Erythroblast (primary cell): ENCODE measurements at regions not wholly inside any gene's neighbourhood (a gene's known extent, or its start where the extent isn't known, plus 50 kb on each side); places are given as distances from the start of the nearest gene placed in this dataset.

ENCODE experiments used
- GATA1 ChIP-seq: IDR thresholded peaks from 2 replicates; pipeline ENCODE4 v1.6.1; 2011; ENCODE audit warnings: low read depth, mild to moderate bottlenecking, control low read depth, low read length, moderate library complexity
- POLR2A ChIP-seq: IDR thresholded peaks from 2 replicates; pipeline ENCODE4 v1.6.1; 2011; ENCODE audit warnings: mild to moderate bottlenecking, low read length

DNA sequence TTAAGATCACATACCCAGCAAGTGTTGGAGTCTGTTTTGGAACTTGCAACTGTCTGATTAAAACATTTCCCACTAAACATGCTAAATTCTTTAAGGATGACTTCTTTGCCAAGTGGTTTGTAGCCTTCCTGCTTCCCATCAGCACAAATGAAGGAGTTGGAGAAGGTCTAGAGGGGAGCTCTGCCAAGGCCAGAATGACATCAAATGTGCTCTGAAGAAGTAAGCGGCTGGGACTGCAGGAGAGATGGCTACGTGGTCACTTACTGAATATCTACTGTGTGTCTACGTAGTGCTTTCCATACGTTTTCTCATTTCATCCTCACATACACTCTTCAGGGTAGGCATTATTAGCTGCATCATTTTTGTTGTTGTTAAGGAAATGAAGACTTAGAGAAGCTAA is 135.7 kb upstream of the NLRP1 start:
- no peak for TF ChIP-seq POLR2A
- TF ChIP-seq GATA1: no peak
